ENCODE measurements at regions not wholly inside any gene's neighbourhood (a gene's known extent, or its start where the extent isn't known, plus 50 kb on each side); places are given as distances from the start of the nearest gene placed in this dataset.

DNA sequence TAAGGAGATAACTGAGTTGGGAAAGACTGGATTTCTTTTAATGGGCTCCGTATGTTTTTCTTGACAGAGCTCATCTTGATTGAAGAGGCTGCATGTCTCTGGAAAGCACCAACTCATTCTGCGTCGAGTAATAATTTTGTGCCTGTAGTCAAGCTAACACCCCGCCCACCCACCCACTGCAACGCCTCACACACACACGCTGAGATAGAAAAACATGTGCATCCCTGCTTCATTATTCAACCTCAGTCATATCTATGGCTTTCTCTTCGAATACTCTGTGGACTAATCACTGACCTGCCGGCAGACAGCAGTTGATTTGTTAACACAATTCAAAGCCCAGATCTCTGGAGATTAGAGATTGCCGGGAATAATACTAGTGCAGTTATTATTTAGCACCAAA, 220.2 kb upstream of the TOM1L1 start:
- TF ChIP-seq, protein P1, sequence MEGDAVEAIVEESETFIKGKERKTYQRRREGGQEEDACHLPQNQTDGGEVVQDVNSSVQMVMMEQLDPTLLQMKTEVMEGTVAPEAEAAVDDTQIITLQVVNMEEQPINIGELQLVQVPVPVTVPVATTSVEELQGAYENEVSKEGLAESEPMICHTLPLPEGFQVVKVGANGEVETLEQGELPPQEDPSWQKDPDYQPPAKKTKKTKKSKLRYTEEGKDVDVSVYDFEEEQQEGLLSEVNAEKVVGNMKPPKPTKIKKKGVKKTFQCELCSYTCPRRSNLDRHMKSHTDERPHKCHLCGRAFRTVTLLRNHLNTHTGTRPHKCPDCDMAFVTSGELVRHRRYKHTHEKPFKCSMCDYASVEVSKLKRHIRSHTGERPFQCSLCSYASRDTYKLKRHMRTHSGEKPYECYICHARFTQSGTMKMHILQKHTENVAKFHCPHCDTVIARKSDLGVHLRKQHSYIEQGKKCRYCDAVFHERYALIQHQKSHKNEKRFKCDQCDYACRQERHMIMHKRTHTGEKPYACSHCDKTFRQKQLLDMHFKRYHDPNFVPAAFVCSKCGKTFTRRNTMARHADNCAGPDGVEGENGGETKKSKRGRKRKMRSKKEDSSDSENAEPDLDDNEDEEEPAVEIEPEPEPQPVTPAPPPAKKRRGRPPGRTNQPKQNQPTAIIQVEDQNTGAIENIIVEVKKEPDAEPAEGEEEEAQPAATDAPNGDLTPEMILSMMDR (IDR thresholded peaks at IDR 0.05; ENCODE audit: control extremely low read depth in 1 of 3, insufficient read depth in 1 of 3, low read depth in 1 of 3, low read length in 3 of 3): no peak
- no peak for TF ChIP-seq ASH2L (IDR thresholded peaks at IDR 0.05; ENCODE audit: low read length)
- TF ChIP-seq POLR2AphosphoS5 (IDR thresholded peaks at IDR 0.05; ENCODE audit: low read depth, low read length): no peak
- no peak for TF ChIP-seq POLR2A (IDR thresholded peaks at IDR 0.05; ENCODE audit: control extremely low read depth in 1 of 2, low read depth in 2 of 2, low read length in 2 of 2)
- no peak for TF ChIP-seq CBX8 (IDR thresholded peaks at IDR 0.05; ENCODE audit: borderline replicate concordance, low read depth, low read length)
- no peak for TF ChIP-seq RAD21 (IDR thresholded peaks at IDR 0.05 in 1 of 2, conservative IDR thresholded peaks at IDR 0.05 in 1 of 2; ENCODE audit: low read depth in 2 of 2, low read length in 2 of 2)
- TF ChIP-seq TAF1 (IDR thresholded peaks at IDR 0.05; ENCODE audit: low read depth, low read length): no peak
- no peak for TF ChIP-seq MAFK (IDR thresholded peaks at IDR 0.05; ENCODE audit: low read depth, low read length)
